ENCODE measurements at regions not wholly inside any gene's neighbourhood (a gene's known extent, or its start where the extent isn't known, plus 50 kb on each side); places are given as distances from the start of the nearest gene placed in this dataset.
"Not testable (repeated sequence)": the region's sequence is repeated elsewhere in the genome, so short reads cannot be mapped to it uniquely, and the experiment has no call there.

DNA sequence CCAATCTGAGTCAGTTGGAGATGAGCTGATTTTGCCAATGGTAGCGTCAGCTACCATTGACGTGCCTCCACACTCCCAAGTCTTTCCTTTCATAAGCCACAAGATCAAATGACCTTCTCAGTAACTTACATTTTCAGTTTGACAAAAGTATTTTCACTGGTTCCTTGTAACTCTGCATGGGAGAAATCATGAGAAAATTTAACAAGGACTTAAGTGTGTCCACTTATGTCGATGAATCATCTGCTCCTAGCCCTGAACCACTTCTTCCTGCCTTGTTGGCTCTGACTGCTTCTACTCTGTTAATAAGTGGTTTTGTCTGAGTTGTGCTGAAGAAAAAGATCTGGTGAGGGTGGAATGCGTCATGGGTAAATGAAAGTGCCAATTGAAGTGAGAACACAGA lies 101.2 kb downstream of the NFKBIZ start:
- no peak for DNase-seq (ENCODE audit: low read depth in 2 of 2)

DNA sequence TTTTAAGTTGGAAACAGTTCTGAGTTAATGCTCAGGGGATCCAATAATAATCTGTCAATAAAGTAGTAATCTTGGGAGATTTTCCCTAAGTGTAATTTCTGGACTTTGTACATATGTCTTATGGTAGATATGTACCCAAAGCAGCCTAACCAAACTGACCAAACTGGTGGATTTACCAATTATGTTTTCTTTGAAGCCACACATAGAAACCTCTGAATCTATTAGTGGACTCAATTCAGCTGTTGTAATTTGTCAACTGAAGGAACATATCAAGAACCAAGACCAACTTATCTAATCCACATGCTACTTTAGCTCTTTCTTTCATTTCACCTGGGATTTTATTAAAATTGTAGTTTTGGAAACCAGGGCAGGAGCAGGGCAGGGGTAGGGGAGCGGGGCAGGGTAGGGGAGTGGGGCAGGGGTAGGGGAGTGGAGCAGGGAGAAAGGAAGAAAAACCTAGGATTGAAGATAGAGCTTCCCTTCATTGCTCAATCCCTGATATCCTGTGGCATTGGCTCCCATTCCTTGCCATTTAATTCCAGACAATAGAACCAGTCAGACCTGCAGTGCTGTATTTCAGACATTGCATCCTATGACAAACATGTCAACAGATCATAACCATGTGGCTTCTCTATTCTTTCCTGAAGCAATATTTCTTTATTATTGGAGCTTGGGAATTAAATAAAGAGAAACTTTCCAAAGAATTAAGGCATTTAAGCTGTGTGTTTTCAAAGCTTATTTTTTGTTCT lies 101.8 kb downstream of the NFKBIZ start:
- no peak for DNase-seq (ENCODE audit: low read depth in 2 of 2)

DNA sequence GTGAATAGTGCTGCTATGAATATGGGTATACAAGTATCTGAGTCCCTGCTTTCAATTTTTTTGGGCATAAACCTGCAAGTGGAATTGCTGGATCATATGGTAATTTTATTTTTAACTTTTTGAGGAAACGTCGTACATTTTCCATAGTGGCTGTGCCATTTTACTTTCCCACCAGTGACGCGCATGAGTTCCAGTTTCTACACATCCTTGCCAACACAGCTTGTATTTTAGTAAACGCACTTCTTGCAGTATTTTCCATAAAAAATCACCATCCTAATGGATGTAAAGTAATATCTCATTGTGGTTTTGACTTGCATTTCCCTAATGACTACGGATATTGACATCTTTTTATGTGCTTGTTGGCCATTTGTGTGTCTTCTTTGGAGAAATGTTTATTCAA lies 105.0 kb downstream of the NFKBIZ start:
- DNase-seq (ENCODE audit: low read depth in 2 of 2): no peak

DNA sequence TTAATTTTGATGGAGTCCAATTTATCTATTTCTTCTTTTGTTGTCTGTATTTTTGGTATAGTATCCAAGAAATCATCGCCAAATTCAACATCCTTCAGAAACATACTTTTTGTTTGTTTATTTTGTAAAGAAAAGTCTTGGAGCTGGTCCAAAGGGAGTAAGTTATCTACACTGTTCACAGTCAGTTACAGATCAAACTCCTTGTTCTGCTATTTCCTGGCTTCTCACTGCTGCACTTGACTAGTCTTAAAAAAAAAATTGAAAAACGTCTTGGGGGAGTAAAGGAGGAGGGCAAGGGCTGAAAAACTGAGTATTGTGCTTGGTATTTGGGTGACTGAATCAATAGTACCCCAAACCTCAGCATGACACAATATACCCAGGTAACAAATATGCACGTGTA lies 105.6 kb downstream of the NFKBIZ start:
- no peak for DNase-seq (ENCODE audit: low read depth in 2 of 2)

DNA sequence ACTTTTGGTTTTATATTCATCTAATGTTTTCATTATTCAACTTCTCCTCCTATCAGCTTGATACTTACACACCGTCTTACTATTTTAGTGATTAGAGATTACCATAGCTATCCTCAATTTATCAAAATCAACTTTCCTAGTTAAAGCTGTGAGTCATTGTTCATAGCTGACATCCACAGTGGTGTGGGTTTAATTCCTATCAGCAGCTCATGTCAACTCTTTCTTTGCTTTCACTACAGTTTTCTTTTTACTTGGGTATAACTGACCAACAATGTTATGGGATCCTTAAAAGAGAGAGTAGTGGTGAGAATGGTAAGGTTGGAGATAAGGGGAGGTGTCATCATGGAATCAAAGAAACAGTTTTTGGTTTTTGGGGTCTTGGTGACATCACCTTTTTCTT lies 112.7 kb downstream of the NFKBIZ start:
- DNase-seq (ENCODE audit: low read depth in 2 of 2): no peak

DNA sequence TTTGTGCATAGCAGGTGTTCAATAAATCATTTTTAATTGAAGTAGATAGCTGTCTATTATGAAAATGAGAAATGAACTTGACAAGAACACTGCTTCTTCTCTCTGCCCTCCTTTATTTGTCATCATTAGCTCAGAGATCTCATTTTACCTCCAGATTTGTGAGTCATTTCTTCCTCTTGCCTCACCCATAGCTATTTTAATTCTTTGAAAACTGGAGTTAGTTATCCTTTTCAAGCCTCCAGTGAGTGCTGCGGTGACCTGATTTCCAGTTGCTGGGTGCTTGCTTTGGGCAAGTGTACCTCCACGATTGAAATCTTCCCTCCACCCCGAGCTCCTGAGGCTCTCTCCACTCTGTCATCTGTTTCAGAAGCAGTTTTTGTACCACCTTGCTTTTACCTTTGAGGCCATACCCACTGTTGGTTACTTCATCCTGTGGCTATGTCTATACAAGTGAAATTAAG lies 114.6 kb downstream of the NFKBIZ start:
- DNase-seq (ENCODE audit: low read depth in 2 of 2): no peak

DNA sequence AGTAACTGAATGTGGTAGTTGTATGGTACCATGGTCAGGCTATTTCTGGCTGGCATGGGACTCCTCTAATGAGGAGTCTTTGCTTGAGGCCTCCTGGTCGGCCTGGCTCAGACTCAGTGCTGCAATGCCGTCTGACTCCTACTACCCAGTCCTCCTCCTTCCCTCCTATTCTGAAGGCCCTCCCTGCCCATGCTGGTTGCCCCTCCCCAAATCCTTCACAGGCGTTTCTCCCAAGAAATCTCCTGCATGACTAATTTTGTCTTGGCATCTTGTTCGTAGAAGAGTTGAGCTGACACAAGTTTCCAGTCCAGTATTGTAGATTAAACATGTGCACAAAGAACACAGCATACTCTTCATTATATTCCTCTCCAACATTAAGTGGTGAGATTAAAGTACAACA lies 115.5 kb downstream of the NFKBIZ start:
- no peak for DNase-seq (ENCODE audit: low read depth in 2 of 2)

DNA sequence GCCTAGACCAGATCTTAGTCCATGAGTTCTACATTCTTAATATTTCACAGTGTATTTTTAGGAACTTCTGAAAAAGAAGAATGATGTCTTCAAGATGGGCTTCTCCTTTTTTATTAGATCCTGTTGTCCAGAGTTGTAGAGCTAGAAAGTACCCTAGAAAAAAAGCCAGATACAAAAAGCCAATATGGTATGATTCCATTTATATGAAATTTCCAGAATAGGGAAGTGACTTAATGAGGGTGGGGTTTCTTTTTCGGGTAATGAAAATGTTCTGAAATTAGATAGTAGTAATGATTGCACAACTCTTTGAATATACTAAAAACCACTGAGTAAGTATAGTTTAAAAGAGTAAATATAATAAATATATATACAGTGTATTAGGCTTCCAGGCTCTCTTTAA lies 116.9 kb downstream of the NFKBIZ start:
- DNase-seq (ENCODE audit: low read depth in 2 of 2): no peak

DNA sequence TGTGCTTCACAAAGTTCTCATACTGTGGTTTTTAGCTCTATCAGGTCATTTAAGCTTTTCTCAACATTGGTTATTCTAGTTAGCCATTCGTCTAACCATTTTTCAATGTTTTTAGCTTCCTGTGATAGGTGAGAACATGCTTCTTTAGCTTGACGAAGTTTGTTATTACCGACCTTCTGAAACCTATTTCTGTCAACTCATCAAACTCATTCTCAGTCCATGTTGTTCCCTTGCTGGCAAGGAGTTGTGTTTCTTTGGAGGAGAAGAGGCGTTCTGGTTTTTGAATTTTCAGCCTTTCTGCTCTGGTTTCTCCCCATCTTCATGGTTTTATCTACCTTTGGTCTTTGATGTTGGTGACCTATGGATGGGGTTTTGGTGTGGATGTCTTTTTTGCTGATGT lies 120.9 kb downstream of the NFKBIZ start:
- no peak for DNase-seq (ENCODE audit: low read depth in 2 of 2)

DNA sequence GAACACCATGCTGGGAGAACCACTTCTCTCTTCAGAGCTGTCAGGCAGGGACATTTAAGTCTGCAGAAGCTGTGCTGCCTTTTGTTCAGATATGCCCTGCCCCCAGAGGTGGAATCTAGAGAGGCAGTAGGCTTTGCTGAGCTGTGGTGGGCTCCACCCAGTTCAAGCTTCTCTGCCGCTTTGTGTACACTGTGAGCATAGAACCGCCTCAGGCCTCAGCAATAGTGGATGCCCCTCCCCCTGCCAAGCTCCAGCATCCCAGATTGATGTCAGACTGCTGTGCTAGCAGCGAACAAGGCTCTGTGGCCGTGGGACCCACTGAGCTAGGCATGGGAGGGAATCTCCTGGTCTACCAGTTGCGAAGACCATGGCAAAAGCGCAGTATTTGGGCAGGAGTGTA lies 121.6 kb downstream of the NFKBIZ start:
- DNase-seq (ENCODE audit: low read depth in 2 of 2): no peak

DNA sequence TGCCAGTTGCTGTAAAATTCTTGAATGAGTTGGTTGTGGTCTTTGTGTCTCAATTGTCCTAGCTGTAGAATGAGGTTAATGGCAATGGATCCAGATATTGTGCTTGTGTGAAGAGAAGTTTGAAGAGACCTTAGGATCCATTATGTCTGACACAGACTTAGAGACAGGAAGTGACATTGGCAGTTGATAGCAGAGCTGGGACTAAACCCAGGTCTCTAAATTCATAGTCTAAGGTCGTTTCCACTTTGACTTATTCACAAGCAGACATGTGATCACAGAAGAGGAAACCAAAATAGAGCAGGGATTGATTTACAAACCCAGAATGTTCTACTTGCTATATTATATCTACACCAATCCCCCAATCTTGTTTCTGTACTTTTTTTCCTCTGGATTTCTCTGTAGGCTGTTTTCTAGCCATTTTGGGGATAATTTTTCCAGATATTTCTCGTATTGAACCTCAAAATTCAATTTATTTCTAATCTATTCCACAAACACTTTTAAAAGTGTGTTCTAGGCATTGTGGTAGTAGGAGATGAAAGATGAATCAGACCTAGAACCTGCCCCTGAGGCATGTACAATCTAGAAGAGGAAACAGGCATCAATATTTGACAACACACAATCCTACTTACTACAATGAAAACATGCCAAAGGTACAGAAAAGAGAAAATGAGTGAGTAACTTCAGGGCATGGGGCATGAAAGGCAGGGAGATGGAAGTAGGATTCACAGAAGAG lies 123.3 kb downstream of the NFKBIZ start:
- no peak for DNase-seq (ENCODE audit: low read depth in 2 of 2)

DNA sequence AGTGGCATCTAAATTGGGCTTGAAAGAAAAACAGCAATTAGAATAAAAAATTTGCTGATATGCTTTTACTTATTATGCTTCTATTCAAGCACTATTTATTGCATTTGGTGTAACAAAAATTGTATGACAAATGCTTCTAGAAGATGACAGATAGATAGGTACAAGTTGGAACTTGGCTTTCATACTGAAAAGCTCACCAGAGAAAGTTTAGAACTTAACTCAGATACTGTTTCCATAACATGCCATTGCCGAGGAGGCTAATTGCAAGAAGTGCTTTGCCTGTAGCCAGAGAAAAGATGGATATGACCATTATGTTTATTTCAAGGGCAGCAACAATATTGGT lies 123.8 kb downstream of the NFKBIZ start:
- no peak for DNase-seq (ENCODE audit: low read depth in 2 of 2)

DNA sequence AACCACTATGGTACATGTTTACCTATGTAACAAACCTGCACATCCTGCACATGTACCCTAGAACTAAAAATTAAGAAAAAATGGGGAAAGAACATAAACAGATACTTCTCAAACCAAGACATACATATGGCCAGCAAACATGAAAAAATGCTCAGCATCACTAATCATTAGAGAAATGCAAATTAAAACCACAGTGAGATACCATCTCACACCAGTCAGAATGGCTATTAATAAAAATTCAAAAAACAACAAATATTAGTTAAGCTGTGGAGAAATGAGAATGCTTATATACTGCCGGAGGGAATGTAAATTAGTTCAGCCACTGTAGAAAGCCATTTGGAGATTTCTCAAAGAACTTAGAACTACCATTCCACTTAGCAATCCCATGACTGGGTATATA lies 126.1 kb downstream of the NFKBIZ start:
- DNase-seq (ENCODE audit: low read depth in 2 of 2): not testable (repeated sequence)

DNA sequence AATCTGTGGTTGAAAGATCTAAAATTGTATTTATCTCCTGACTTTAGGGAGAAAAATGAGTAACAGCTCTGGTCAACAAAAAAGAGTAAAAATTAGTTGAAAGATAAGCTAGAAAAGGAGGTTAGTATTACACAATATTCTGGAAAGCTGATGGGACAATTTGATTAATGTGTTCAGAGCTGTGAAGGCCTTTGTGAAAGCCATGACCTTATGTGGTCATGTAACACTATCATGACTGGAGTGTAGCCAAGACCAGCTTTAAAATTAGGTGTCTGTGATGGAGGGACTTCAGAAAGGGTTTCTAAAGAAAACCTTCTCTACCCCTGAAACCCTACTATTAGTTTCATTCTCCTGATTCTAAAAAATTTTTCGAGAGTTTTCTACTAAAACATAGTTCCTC lies 127.2 kb downstream of the NFKBIZ start:
- DNase-seq (ENCODE audit: low read depth in 2 of 2): no peak

DNA sequence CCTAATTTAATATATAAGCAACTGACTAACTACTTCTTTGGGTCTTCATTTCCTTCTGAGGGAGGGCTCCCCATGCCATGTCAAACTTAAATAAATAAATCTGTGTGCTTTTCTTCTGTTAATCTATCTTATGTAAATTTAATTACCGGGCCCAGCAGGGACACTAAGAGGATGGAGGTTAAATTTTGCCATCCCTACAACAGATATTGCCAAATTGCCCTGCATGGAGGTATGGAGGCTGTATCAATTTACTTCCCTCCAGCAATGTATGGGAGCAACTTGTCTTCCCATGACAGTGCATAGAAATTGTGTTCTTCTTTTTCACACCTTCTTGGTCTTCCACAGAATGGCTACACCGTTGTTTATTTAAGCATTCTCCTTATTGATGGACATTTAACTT lies 129.0 kb downstream of the NFKBIZ start:
- DNase-seq (ENCODE audit: low read depth in 2 of 2): no peak

DNA sequence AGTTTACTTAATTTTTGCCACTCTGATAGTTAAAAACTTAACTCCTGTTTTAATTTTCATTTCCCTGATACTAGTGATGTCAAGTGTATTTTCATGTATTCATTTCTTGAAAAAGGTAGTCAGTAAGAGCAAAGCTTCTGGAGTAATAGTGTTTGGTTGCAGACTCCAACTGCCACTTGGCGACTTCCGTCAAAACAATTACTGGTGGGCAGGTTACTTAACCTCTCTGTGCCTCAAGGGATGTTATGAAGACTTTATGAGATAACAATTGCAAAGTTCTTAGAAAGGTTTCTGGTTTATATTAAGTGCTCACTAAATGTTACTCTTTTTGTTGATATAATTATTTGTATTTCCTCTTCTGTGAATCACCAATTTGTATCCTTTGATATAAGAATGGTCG lies 129.7 kb downstream of the NFKBIZ start:
- no peak for DNase-seq (ENCODE audit: low read depth in 2 of 2)

DNA sequence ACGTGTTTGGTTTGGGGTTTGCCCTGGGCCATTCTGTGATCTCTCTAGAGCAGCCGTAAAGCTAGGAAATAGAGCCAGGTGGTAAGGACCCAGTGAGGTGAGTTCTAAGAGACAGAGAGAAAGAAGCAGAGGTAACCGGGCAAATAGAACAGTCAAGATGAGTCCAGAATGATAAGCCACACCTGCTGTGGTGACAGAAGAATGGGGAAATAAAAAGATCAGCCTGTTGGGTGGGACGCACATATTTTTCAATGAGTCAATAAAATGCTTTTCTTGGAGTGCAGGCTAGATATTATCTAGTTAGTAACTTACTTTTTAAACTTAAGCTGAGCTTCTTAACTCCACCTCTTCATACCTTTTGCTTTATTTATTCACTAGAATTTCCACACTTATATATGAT lies 135.0 kb downstream of the NFKBIZ start:
- no peak for DNase-seq (ENCODE audit: low read depth in 2 of 2)

DNA sequence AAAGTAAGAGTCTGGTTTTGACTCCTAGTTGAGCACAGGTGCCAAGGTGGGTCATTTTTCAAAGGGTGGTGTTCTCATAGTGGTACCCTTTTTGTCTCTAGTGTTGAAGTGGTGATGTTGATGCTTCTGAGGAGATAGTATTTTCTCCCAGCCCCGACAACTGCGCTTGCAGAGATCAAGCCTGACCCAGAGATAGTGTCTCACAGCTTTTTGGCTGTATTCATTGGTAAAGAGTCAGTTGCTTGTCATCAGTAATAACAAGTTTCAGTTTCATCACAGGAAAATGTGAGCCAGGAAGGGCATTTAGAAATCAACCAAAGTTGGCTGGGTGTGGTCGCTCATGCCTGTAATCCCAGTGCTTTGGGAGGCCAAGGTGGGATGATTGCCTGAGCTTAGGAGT lies 139.3 kb downstream of the NFKBIZ start:
- no peak for DNase-seq (ENCODE audit: low read depth in 2 of 2)

DNA sequence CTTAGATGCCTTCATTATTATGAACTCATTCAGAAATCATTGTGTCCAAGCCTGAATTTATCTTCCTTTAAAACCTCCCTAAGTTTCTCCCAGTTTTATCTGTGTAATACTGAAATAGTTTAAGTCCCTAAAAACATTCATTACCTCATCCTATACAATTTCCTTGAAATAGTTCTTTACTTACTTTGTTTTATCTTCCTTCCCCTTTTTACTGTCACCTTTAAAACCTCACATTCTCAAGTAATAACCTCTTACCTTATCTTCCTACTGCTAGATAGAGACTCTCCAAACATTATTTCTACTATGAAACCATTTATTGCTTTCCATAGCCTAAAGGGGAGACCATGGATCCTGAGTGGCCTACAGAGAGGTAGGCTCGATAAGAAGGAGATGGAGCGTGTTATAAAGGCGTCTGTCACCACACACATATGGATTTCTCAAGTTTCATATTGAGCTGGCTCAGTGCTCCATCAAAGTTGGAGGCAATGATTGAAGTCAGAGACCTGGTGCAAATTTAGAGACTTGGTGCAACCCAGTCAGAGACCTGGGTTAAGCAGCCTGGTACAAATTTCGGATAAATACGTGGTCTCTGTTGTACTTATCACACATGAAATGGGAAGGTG lies 140.4 kb downstream of the NFKBIZ start:
- no peak for DNase-seq (ENCODE audit: low read depth in 2 of 2)

DNA sequence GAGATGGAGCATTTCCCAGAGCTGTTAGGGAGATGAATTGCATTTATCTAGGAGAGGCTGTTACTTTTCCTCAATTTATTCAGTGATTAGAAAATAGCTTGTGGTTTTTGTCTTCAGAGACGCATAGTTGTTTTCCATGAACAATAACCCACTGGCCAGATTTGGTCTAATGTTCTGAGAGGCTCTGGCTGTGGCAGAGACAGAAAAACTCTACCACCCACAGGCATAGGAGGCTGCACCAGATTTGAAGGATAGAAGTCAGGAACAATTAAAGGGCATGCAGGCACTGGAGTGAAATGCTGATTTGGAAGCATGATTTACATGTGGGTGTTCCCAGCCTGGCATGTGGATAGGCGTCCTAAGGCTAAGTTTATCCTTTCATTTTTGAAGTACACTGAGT lies 143.5 kb downstream of the NFKBIZ start:
- DNase-seq (ENCODE audit: low read depth in 2 of 2): no peak

DNA sequence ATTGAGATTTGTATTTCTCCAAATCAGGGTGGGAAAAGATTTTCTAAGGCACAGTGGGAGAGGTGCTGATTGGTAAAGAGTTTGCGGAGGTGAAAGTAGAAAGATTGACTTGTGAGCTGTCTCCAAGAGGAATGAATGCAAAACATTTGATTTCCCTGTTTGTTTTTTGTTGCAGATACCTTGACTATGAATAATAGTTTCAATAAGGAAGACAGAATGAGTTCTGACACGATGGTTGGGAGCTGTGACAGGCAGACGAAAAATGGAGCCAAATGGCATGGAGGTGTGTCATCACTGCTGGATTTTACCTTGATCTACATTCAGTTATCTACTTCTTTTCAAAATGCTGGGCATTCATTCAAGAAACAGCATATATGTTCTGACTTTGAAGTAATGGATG lies 145.1 kb downstream of the NFKBIZ start:
- DNase-seq (ENCODE audit: low read depth in 2 of 2): no peak

DNA sequence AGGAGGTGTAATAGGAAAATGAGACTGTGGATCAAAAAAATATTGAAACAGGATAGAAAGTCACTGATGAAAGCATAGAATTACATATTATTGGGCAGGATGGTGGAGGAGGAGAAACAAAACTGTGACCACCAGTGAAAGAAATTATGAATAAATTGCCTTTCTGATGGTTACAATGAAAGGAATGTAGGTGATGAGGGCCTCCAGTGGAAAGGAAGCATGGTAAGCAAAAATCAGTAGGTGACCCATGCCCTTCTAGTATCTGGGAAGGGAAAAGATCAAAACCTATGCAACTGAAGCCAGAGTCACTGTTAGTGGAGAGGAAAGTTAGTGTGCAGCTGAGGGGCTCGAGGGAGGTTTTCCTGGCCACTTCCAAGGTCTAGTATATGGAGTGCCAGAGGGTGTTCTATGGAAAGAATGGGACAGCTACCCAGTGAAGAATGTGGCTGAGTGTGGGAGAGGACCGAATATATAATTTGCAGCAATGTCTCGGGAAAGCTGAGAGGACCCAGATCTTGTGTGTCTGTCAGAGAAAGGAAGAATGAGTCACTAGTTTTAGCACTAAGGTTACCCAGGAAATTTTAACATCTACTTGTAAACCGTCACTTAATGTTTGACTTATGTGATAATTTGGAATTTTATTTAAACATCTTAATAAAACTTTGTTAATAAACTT lies 146.2 kb downstream of the NFKBIZ start:
- DNase-seq (ENCODE audit: low read depth in 2 of 2): no peak

DNA sequence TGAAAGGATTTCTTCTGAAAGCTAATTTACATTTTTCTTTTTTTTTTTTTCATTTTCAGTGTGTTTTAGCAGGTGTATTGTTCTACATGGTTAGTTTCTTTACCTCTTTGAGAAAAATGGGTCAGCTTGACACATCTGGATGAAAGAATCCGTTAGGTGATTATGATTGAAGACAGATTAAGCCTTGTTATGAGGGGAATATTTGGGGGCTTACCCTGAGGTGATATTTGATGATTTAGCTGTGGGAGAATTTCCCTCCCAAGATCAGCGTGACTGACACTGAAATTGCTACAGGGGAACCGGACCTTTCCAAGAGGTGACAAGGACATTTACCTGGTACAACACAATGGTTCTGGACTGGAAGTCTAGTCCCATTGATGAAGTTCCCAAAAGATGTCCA lies 147.5 kb downstream of the NFKBIZ start:
- DNase-seq (ENCODE audit: low read depth in 2 of 2): no peak

Data from stimulated activated CD8-positive, alpha-beta memory T cell treated with anti-CD3 and anti-CD28 coated beads, Interleukin-7, amount 100 ng/mL, for 1 hour (primary cell).